Trophoblast cell (in vitro differentiated cells and primary cell): ENCODE measurements at regions not wholly inside any gene's neighbourhood (a gene's known extent, or its start where the extent isn't known, plus 50 kb on each side); places are given as distances from the start of the nearest gene placed in this dataset.

Source experiments
- DNase-seq, 2 donors: peaks; one replicate each; pipeline ENCODE4 v3.0.0-alpha.2; 2016
- H2AFZ ChIP-seq: 2 replicates; pipeline ENCODE4 v1.6.1; 2013; ENCODE audit warnings: low read length, moderate library complexity, mild to moderate bottlenecking; ENCODE audit not compliant: insufficient read depth, poor library complexity
- H2AK5ac ChIP-seq: 2 replicates; pipeline ENCODE4 v1.6.1; 2013; ENCODE audit warnings: mild to moderate bottlenecking, low read length
- H2BK120ac ChIP-seq: 2 replicates; pipeline ENCODE4 v1.6.1; 2013; ENCODE audit warnings: low read length, mild to moderate bottlenecking, moderate library complexity; ENCODE audit not compliant: insufficient read depth, poor library complexity
- H2BK12ac ChIP-seq: 2 replicates; pipeline ENCODE4 v1.6.1; 2013; ENCODE audit warnings: mild to moderate bottlenecking, low read length, moderate library complexity
- H2BK5ac ChIP-seq: 2 replicates; pipeline ENCODE4 v1.6.1; 2013; ENCODE audit warnings: low read length, low read depth, moderate library complexity, mild to moderate bottlenecking; ENCODE audit not compliant: poor library complexity
- H3K14ac ChIP-seq: 2 replicates; pipeline ENCODE4 v1.6.1; 2013; ENCODE audit warnings: mild to moderate bottlenecking, low read length
- H3K18ac ChIP-seq: 2 replicates; pipeline ENCODE4 v1.6.1; 2013; ENCODE audit warnings: mild to moderate bottlenecking, low read length
- H3K23ac ChIP-seq: 2 replicates; pipeline ENCODE4 v1.6.1; 2013; ENCODE audit warnings: low read length
- H3K27ac ChIP-seq: 2 replicates; pipeline ENCODE4 v1.5.1; 2013; ENCODE audit warnings: low read depth, mild to moderate bottlenecking, inconsistent platforms, low read length, moderate library complexity
- H3K27me3 ChIP-seq: 2 replicates; pipeline ENCODE4 v1.6.1; 2013; ENCODE audit warnings: inconsistent platforms, mild to moderate bottlenecking, low read length, moderate library complexity; ENCODE audit not compliant: insufficient read depth
- H3K36me3 ChIP-seq, 2 experiments: 1 replicate in 1 of 2; 2 replicates in 1 of 2; pipeline ENCODE4 v1.6.1; 2013; ENCODE audit warnings: low read length in 2 of 2, mild to moderate bottlenecking in 2 of 2, moderate library complexity in 1 of 2; ENCODE audit not compliant: insufficient read depth in 2 of 2, control insufficient read depth in 1 of 2
- H3K4ac ChIP-seq: 2 replicates; pipeline ENCODE4 v1.6.1; 2013; ENCODE audit warnings: low read depth, mild to moderate bottlenecking, low read length, moderate library complexity
- H3K4me1 ChIP-seq, 2 experiments: 1 replicate in 1 of 2; 2 replicates in 1 of 2; pipeline ENCODE4 v1.6.1; 2013; ENCODE audit warnings: low read length in 2 of 2, mild to moderate bottlenecking in 2 of 2, moderate library complexity in 1 of 2; ENCODE audit not compliant: insufficient read depth in 2 of 2, control insufficient read depth in 1 of 2
- H3K4me2 ChIP-seq: 2 replicates; pipeline ENCODE4 v1.6.1; 2013; ENCODE audit warnings: inconsistent platforms, mild to moderate bottlenecking, low read length, moderate library complexity
- H3K4me3 ChIP-seq: 2 replicates; pipeline ENCODE4 v1.5.1; 2013; ENCODE audit warnings: mild to moderate bottlenecking, low read depth, low read length, inconsistent platforms
- H3K79me1 ChIP-seq: one replicate; pipeline ENCODE4 v1.6.1; 2013; ENCODE audit warnings: low read length
- H3K79me2 ChIP-seq: 2 replicates; pipeline ENCODE4 v1.6.1; 2013; ENCODE audit warnings: low read length, mild to moderate bottlenecking; ENCODE audit not compliant: control insufficient read depth, insufficient read depth, poor library complexity
- H3K9ac ChIP-seq: 2 replicates; pipeline ENCODE4 v1.6.1; 2013; ENCODE audit warnings: mild to moderate bottlenecking, low read length
- H3K9me3 ChIP-seq: 2 replicates; pipeline ENCODE4 v1.6.1; 2013; ENCODE audit warnings: low read depth, mild to moderate bottlenecking, control low read depth, inconsistent platforms, low read length; ENCODE audit not compliant: insufficient read depth
- H4K12ac ChIP-seq: 2 replicates; pipeline ENCODE4 v1.6.1; 2013; ENCODE audit warnings: low read depth, mild to moderate bottlenecking, low read length, moderate library complexity
- H4K8ac ChIP-seq: 2 replicates; pipeline ENCODE4 v1.6.1; 2013; ENCODE audit warnings: low read depth, mild to moderate bottlenecking, low read length, moderate library complexity
- H4K91ac ChIP-seq: one replicate; pipeline ENCODE4 v1.6.1; 2013; ENCODE audit warnings: low read depth, mild to moderate bottlenecking, low read length, moderate library complexity
- WGBS: extraction: QIAGEN DNeasy Blood & Tissue Kit; methylation state at CpG from one replicate; pipeline ENCODE4 v1.1.7; 2013; ENCODE audit warnings: missing lambda C conversion rate; ENCODE audit not compliant: insufficient read length, insufficient coverage; ENCODE audit errors: extremely low coverage; 5-methylcytosine and 5-hydroxymethylcytosine counted together

- no peaks in the 10 kb centered on the region for H3K27me3 ChIP-seq
- no peak overlapping the region for H3K4ac ChIP-seq
- H3K79me1 ChIP-seq, result no peaks in the 10 kb centered on the region
- H4K91ac ChIP-seq, result no peak overlapping the region
- no peaks in the 10 kb centered on the region for H3K4me1 ChIP-seq
- no peak overlapping the region for H3K4me3 ChIP-seq
- H4K12ac ChIP-seq, result no peak overlapping the region
- H3K27ac ChIP-seq, result no peak overlapping the region
- no peak for DNase-seq
- H3K36me3 ChIP-seq, result no peaks in the 10 kb centered on the region
- H2BK120ac ChIP-seq, result no peak overlapping the region
- H2BK5ac ChIP-seq, result no peak overlapping the region
- H3K14ac ChIP-seq, result no peak overlapping the region
- no peak overlapping the region for H4K8ac ChIP-seq
- no peaks in the 10 kb centered on the region for H3K79me2 ChIP-seq
- H2AK5ac ChIP-seq, result no peak overlapping the region
- H3K9ac ChIP-seq, result no peak overlapping the region
- no CpG with 5 or more reads among the region's 1 CpG for WGBS
- H3K18ac ChIP-seq, result no peak overlapping the region
- H2BK12ac ChIP-seq, result no peak overlapping the region
- H2AFZ ChIP-seq, result no peak overlapping the region
- H3K9me3 ChIP-seq, result no peaks in the 10 kb centered on the region
- no peak overlapping the region for H3K23ac ChIP-seq
- H3K4me2 ChIP-seq, result no peak overlapping the region
Measured at GRCh38 chr2:17146358-17146757, 371.9 kb downstream of the RAD51AP2 start.

GRCh38 chr2:17136877-17137276 lies 381.4 kb downstream of the RAD51AP2 start:
- no peak for DNase-seq
- H3K36me3 ChIP-seq, result no peaks in the 10 kb centered on the region
- no peak overlapping the region for H4K91ac ChIP-seq
- WGBS, result no CpG with 5 or more reads among the region's 2 CpGs
- no peaks in the 10 kb centered on the region for H3K27me3 ChIP-seq
- H3K9me3 ChIP-seq, result no peaks in the 10 kb centered on the region
- no peak overlapping the region for H3K4me2 ChIP-seq
- no peaks in the 10 kb centered on the region for H3K79me1 ChIP-seq
- no peak overlapping the region for H2AFZ ChIP-seq
- no peak overlapping the region for H3K23ac ChIP-seq
- no peak overlapping the region for H3K4ac ChIP-seq
- no peak overlapping the region for H3K9ac ChIP-seq
- H3K27ac ChIP-seq, result no peak overlapping the region
- H2BK12ac ChIP-seq, result no peak overlapping the region
- H3K4me3 ChIP-seq, result no peak overlapping the region
- no peak overlapping the region for H2AK5ac ChIP-seq
- H3K4me1 ChIP-seq, result no peaks in the 10 kb centered on the region
- no peak overlapping the region for H4K12ac ChIP-seq
- no peak overlapping the region for H3K18ac ChIP-seq
- no peak overlapping the region for H2BK120ac ChIP-seq
- H3K79me2 ChIP-seq, result no peaks in the 10 kb centered on the region
- H3K14ac ChIP-seq, result no peak overlapping the region
- no peak overlapping the region for H4K8ac ChIP-seq
- no peak overlapping the region for H2BK5ac ChIP-seq

DNA sequence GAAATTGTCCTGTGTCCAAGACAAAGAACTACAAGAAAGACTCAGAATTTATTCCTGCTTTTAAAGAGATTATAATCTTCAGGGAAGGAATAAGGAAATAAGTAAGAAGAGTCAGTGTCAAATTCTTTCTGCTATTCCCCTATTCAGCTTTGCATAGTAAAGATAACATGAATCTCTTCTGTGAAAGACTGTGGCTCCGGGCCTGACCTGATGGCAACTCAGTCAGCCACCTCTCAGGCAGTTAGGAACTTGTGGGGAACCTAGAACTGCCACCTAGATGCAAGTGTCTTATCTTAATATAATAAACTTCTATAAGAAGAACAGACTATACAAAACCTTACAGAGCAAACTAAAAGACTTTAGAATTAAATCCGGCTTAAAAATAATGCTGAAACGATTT lies 382.0 kb downstream of the RAD51AP2 start:
- Histone ChIP-seq H3K4ac (no peak overlapping the region), H4K91ac (no peak overlapping the region), H3K23ac (no peak overlapping the region), H2AFZ (no peak overlapping the region), H3K14ac (no peak overlapping the region), H3K27me3 (no peaks in the 10 kb centered on the region), H3K36me3 (no peaks in the 10 kb centered on the region), H2BK120ac (no peak overlapping the region), H3K4me3 (no peak overlapping the region), H3K79me1 (no peaks in the 10 kb centered on the region), H3K4me1 (no peaks in the 10 kb centered on the region), H3K4me2 (no peak overlapping the region), H2BK12ac (no peak overlapping the region), H3K79me2 (no peaks in the 10 kb centered on the region), H3K9me3 (no peaks in the 10 kb centered on the region), H4K8ac (no peak overlapping the region), H4K12ac (no peak overlapping the region), H2BK5ac (no peak overlapping the region), H3K9ac (no peak overlapping the region), H3K18ac (no peak overlapping the region), H2AK5ac (no peak overlapping the region), H3K27ac (no peak overlapping the region)
- no CpG with 5 or more reads among the region's 3 CpGs for WGBS
- no peak for DNase-seq

DNA sequence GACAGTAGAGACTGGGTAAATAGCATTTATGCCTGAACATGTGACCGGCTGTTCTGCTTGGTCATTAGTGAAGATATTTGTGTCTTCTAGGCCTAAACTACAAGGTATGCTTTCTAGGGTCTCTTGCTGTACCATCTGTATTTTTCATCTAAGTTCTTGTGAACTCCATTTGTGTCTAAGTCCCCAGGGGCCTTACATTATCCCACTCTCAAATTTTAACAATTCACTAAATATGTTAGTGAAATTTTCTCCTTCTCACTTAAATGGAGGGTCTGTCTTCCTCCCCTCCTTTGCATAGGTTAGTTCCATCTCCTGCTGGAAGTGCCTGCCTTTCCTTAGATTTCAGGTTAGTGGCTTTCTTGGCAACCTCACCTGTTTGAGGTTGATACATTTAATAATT lies 382.6 kb downstream of the RAD51AP2 start:
- no CpG with 5 or more reads among the region's 1 CpG for WGBS
- no peak overlapping the region for H2AFZ ChIP-seq
- no peak overlapping the region for H4K12ac ChIP-seq

More for the DNA sequence above, 382.6 kb downstream of the RAD51AP2 start:
- H3K23ac ChIP-seq, result no peak overlapping the region
- no peak overlapping the region for H2BK12ac ChIP-seq
- H3K27me3 ChIP-seq, result no peaks in the 10 kb centered on the region
- no peak overlapping the region for H3K27ac ChIP-seq
- no peak overlapping the region for H3K18ac ChIP-seq
- H3K9me3 ChIP-seq, result no peaks in the 10 kb centered on the region
- H3K79me1 ChIP-seq, result no peaks in the 10 kb centered on the region
- no peak overlapping the region for H4K91ac ChIP-seq
- no peak overlapping the region for H3K4me2 ChIP-seq
- no peaks in the 10 kb centered on the region for H3K36me3 ChIP-seq
- no peak for DNase-seq
- no peaks in the 10 kb centered on the region for H3K4me1 ChIP-seq
- no peak overlapping the region for H3K4ac ChIP-seq
- H2BK120ac ChIP-seq, result no peak overlapping the region
- no peaks in the 10 kb centered on the region for H3K79me2 ChIP-seq
- H3K4me3 ChIP-seq, result no peak overlapping the region
- H3K9ac ChIP-seq, result no peak overlapping the region
- no peak overlapping the region for H2AK5ac ChIP-seq
- no peak overlapping the region for H2BK5ac ChIP-seq
- no peak overlapping the region for H3K14ac ChIP-seq
- no peak overlapping the region for H4K8ac ChIP-seq
